ENCODE measurements at regions not wholly inside any gene's neighbourhood (a gene's known extent, or its start where the extent isn't known, plus 50 kb on each side); places are given as distances from the start of the nearest gene placed in this dataset.
"Not testable (repeated sequence)": the region's sequence is repeated elsewhere in the genome, so short reads cannot be mapped to it uniquely, and the experiment has no call there.

GRCh38 chr12:42871816-42872215 is 282.3 kb upstream of the PRICKLE1 start:
- DNase-seq (ENCODE audit: low read depth): no peak
- TF ChIP-seq CTCF (IDR thresholded peaks at IDR 0.05; ENCODE audit: low read depth, low read length, missing control alignments): no peak
- H3K4me3 ChIP-seq (ENCODE audit: low read depth, low read length): no peak overlapping the region

- no peak overlapping the region for H3K4me3 ChIP-seq (ENCODE audit: low read depth, low read length)
- TF ChIP-seq CTCF (IDR thresholded peaks at IDR 0.05; ENCODE audit: low read depth, low read length, missing control alignments): no peak
- no peak for DNase-seq (ENCODE audit: low read depth)
Observed at GRCh38 chr12:42868291-42868690, 278.7 kb upstream of the PRICKLE1 start.

- no peak for DNase-seq (ENCODE audit: low read depth)
- no peak overlapping the region for H3K4me3 ChIP-seq (ENCODE audit: low read depth, low read length)
- no peak for TF ChIP-seq CTCF (IDR thresholded peaks at IDR 0.05; ENCODE audit: low read depth, low read length, missing control alignments)
Observed at GRCh38 chr12:42865282-42865681, 275.7 kb upstream of the PRICKLE1 start.

DNA sequence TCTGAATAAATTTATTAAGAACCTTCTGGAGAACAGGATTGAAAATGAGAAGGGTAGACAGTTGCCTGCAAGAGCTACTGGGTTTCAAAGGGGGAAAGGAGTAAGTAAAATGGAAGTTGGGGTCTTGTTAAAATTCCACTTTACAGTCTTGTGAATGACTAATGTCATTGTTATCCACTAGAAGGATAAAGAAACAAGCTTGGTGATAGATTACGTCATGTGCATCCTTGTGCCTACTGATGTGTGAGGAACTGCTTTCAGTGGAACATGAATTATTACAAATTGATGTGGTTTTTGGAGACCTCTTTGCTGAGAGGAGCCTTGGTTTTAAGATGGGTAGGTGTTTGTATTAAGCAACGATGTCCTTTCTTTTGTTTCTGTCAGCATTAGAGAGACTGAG is 272.5 kb upstream of the PRICKLE1 start:
- H3K4me3 ChIP-seq (ENCODE audit: low read depth, low read length): no peak overlapping the region
- no peak for DNase-seq (ENCODE audit: low read depth)
- no peak for TF ChIP-seq CTCF (IDR thresholded peaks at IDR 0.05; ENCODE audit: low read depth, low read length, missing control alignments)

DNA sequence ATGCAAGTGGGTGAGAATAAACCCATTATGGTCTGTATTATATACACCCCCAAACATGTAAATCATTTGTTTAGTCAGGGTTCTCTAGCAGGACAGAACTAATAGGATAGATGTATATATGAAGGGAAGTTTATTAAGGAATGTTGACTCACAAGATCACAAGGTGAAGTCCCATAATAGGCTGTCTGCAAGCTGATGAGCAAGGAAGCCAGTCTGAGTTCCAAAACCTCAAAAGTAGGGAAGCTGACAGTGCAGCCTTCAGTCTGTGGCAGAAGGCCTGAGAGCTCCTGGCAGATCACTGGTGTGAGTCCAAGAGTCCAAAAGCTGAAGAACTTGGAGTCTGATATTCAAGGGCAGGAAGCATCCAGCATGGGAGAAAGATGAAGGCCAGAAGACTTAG is 270.8 kb upstream of the PRICKLE1 start:
- DNase-seq (ENCODE audit: low read depth); H3K4me3 ChIP-seq (ENCODE audit: low read depth, low read length): not testable (repeated sequence)

- no peak for DNase-seq (ENCODE audit: low read depth)
- TF ChIP-seq CTCF (IDR thresholded peaks at IDR 0.05; ENCODE audit: low read depth, low read length, missing control alignments): no peak
- H3K4me3 ChIP-seq (ENCODE audit: low read depth, low read length): no peak overlapping the region
Observed at GRCh38 chr12:42859612-42860011, 270.1 kb upstream of the PRICKLE1 start.

DNA sequence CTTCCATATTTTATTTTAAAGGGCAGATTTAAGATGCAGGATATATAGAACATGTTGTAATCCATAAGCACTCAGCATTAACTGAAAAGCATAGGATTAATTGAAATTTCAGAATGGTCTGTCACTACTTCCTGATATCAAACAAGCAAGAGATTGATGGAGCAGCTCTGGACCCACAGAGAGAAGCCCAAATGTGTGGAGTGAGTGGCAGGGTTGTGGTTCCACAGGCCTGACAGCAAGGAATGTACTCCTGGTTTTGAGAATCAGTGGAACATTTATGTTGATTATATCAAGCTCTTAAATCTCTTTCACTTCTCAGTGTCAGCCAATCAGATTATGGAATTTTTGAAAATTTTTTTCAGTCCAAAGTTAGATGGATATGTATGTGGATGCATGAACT is 267.6 kb upstream of the PRICKLE1 start:
- no peak for DNase-seq (ENCODE audit: low read depth)
- no peak for TF ChIP-seq CTCF (IDR thresholded peaks at IDR 0.05; ENCODE audit: low read depth, low read length, missing control alignments)
- H3K4me3 ChIP-seq (ENCODE audit: low read depth, low read length): no peak overlapping the region
